SIG-M5 treated with dmso at 0.1 percent for 504 hours (cell line): ENCODE measurements at regions not wholly inside any gene's neighbourhood (a gene's known extent, or its start where the extent isn't known, plus 50 kb on each side); places are given as distances from the start of the nearest gene placed in this dataset.

ENCODE experiments used
- DNase-seq: peaks from one replicate; lab custom pipeline; 2025; ENCODE audit not compliant: unreplicated experiment; lab: John Stamatoyannopoulos, UW

GRCh38 chr6:91860541-91861335, 1273.9 kb upstream of the MAP3K7 start:
- no peak for DNase-seq

- DNase-seq: no peak
Observed at GRCh38 chr6:91852252-91852651, 1265.4 kb upstream of the MAP3K7 start.

GRCh38 chr6:91834813-91835212, 1247.9 kb upstream of the MAP3K7 start:
- DNase-seq: no peak

- DNase-seq: no peak
Observed at GRCh38 chr6:91827151-91827550, 1240.3 kb upstream of the MAP3K7 start.

- DNase-seq: no peak
Observed at GRCh38 chr6:91826128-91826527, 1239.3 kb upstream of the MAP3K7 start.

DNA sequence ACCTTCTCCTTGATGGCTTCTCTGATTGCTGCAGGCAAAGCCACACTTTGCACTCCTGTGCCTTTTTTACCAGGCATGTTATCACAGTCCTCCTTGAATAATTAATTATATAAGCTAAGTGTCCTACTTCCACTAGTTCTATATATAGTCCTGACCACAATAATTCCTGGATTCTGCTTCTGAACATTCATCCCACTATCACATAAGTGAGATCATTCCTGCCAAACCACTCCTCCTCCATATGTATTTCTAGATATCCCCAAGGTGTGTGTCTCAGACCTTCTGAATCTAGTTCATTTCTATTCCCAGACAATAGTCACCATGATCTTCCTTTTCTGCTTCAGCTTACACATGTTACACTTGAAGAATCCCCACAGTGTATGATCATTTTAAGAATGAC, 1237.5 kb upstream of the MAP3K7 start:
- no peak for DNase-seq

DNA sequence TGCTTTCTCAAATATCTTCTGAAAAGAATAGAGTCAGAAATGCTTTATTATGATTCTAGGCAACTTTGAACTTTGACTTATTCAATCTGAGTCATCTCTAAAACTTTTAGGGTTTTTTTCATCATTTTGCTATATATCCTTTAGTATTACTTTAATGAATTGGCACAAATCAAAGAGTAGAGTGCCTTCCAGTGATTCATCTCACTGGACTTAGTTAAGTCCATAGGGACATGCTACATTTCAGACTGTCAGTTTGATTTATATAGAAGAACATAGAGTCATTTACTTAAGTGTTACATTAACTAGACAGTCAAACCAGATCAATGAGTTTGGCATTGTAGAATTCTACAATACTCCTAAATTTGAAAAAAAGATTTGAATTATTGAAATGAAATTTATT, 1235.7 kb upstream of the MAP3K7 start:
- no peak for DNase-seq

DNA sequence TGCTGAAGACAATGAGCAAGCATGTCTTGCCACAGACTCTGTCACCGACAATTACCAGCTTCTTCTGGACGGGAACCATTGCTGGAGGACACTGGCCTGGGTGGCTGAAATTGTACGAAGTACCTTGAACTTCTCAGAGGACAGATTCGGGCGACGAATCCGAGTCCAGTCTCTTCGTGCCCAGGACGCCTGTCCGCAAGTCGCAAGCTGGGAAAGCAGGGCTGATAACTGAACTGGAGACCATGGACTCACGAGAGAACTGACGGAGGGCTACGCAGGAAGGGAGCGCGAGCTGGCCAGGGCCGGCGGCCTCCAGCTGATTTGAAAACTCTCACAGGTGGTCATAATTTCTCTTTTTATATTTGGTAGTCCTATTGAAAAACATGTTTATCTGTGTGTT, 1229.5 kb upstream of the MAP3K7 start:
- DNase-seq: no peak

DNA sequence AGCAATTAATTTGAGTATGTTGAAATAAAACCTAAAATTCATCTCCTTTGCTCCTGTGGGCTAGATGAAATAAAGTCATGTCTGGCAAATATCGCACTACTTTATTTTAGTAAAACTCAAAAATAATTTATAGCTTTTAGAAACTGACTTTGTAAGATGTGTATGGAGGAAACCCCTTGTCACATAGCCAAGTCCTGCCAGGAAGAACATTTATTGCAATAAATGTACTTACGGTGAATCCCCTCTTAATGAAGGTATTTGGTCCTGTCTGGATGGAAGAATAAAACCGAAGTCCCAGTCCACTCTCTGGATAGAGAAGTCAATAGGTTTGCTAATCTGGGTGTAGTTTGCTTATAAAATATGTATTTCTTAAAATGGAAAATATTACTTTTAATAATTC, 1226.8 kb upstream of the MAP3K7 start:
- no peak for DNase-seq

- DNase-seq: peak; percentile 4
Observed at GRCh38 chr6:91812596-91813274, 1225.9 kb upstream of the MAP3K7 start.

GRCh38 chr6:91804981-91805380, 1218.1 kb upstream of the MAP3K7 start:
- no peak for DNase-seq

GRCh38 chr6:91802431-91802830, 1215.6 kb upstream of the MAP3K7 start:
- DNase-seq: no peak

- no peak for DNase-seq
Observed at GRCh38 chr6:91796603-91797002, 1209.7 kb upstream of the MAP3K7 start.

DNA sequence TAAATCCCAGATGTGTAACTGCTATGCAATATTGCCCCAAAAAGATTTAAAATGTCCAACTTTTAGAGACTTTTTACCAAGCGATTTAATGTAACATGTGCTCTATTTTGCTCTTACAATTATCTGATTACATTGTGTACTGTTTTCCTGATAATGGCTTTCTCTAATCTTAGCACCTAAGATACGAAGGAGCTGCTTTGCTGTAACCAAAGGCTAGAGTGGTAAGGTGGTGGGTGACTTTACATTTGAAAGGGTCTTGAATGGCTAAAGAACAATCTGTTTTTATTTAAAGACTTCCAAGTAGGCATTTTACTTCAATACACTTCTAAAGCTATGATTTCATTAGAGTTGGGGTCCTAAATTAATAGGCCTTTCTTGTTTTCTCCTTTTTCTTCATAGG, 1201.6 kb upstream of the MAP3K7 start:
- DNase-seq: no peak

DNA sequence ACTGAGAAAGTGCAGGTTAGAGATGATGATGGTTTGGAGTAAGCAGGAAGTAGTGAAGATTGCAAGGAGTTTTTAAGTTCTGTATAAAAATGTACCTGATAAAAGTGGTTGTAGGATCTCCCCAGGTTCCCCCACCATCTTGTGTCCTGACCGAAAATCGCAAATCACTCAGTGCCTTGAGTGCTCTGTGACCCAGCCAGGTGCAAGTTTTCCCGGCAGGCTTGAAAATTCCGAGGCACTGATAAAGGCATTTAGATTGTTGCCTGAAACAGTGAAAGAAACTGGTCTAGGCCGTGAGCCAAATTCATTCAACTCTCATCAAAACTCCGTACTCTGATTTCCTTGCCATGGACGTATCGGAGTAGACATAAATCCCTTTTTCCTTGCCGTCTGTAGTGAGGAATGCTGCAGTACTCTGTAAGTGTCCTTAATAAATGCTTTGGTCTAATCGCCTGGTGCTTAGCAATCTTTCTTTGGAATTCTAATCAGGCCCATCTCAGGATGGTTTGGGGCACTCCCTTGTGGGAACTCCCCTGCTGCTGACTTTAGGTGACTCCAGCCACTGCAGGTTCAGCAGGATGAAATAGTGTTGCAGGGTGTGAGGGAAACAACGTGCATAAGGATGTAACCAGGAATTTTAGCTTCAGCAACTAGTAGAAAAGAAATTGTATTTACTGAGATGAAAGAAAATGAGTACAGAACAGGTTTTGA, 1199.8 kb upstream of the MAP3K7 start:
- no peak for DNase-seq

GRCh38 chr6:91782802-91783201, 1195.9 kb upstream of the MAP3K7 start:
- DNase-seq: no peak

- DNase-seq: no peak
Observed at GRCh38 chr6:91781946-91782345, 1195.1 kb upstream of the MAP3K7 start.

DNA sequence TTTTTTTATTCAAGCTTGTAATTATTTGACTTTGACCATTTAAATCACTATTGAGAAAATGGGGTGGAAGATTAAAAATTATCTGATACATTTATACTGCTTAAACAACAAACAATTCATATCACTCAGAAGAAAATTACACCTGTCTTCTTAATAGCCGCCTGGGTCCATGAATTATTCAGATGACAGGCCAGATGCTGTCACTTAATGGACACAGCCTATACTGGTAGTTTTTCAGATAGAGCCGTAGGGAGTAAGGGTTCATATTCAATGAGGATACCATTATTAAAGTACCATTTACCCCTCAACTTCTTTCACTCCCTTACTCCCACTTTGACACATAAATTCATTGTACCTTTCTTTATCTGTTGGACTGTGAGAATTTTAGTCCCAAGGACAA, 1193.4 kb upstream of the MAP3K7 start:
- no peak for DNase-seq

DNA sequence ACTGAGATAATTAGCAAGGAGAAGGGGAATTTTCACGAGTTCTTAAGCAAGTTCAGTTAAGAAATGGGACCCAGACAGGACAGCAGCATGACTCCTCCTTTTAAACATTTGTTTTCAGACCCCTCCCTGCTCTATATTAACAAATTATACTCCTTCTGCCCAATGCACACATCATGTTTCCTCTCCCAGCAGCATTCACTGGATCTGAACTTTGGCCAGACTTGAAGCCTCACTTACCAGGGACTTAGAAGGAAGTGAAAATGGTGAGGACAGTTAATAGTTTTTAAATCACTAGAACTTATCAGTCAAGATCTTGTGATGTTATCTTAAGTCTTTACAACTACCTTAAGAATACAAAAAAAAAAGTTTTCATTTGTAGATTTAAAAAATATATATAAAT, 1174.7 kb upstream of the MAP3K7 start:
- no peak for DNase-seq

- DNase-seq: no peak
Observed at GRCh38 chr6:91754691-91755090, 1167.8 kb upstream of the MAP3K7 start.

- no peak for DNase-seq
Observed at GRCh38 chr6:91751526-91751925, 1164.7 kb upstream of the MAP3K7 start.

DNA sequence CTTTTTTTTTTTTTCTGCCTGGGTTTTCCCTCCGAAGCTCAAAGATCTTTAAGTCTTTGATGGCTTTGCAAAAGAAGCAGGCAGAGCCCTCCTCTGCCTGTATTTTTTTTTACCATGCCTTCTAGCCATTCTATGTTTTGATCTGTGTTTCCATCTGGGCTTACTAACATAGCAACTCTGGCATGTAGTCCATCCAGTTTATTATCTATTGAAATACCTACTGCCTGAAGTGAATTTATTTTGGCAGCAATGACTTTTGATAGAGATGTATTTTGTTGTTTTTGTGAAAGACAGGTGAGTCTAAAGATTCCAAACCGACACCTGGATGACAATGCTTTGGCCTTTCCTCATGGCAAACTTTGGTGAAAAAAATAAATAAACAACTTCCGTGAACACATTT, 1157.7 kb upstream of the MAP3K7 start:
- DNase-seq: peak; percentile 21
